DMS79 (cell line): ENCODE measurements at regions not wholly inside any gene's neighbourhood (a gene's known extent, or its start where the extent isn't known, plus 50 kb on each side); places are given as distances from the start of the nearest gene placed in this dataset.
"Not testable (repeated sequence)": the region's sequence is repeated elsewhere in the genome, so short reads cannot be mapped to it uniquely, and the experiment has no call there.

Source experiments
- DNase-seq: peaks from one replicate; lab custom pipeline; 2025; lab: John Stamatoyannopoulos, UW

- no peak for DNase-seq
These were observed 403.8 kb upstream of the GBE1 start for GRCh38 chr3:82165266-82165665.

GRCh38 chr3:82163907-82164520 is 402.6 kb upstream of the GBE1 start:
- no peak for DNase-seq

GRCh38 chr3:82157952-82158351 is 396.5 kb upstream of the GBE1 start:
- DNase-seq: no peak

- DNase-seq: not testable (repeated sequence)
These were observed 392.4 kb upstream of the GBE1 start for GRCh38 chr3:82153892-82154291.

GRCh38 chr3:82145742-82146141 is 384.3 kb upstream of the GBE1 start:
- DNase-seq: no peak

GRCh38 chr3:82144811-82145210 is 383.4 kb upstream of the GBE1 start:
- DNase-seq: no peak

- no peak for DNase-seq
These were observed 382.4 kb upstream of the GBE1 start for GRCh38 chr3:82143661-82144412.

- no peak for DNase-seq
These were observed 380.1 kb upstream of the GBE1 start for GRCh38 chr3:82141592-82141991.

- no peak for DNase-seq
These were observed 376.4 kb upstream of the GBE1 start for GRCh38 chr3:82137861-82138260.

- no peak for DNase-seq
These were observed 375.6 kb upstream of the GBE1 start for GRCh38 chr3:82137050-82137449.

GRCh38 chr3:82133070-82133606 is 371.7 kb upstream of the GBE1 start:
- DNase-seq: no peak

GRCh38 chr3:82132210-82133069 is 371.0 kb upstream of the GBE1 start:
- DNase-seq: no peak

- DNase-seq: no peak
These were observed 368.6 kb upstream of the GBE1 start for GRCh38 chr3:82130046-82130445.

- no peak for DNase-seq
These were observed 367.9 kb upstream of the GBE1 start for GRCh38 chr3:82129221-82129801.

GRCh38 chr3:82128271-82128670 is 366.8 kb upstream of the GBE1 start:
- no peak for DNase-seq

GRCh38 chr3:82122554-82123345 is 361.3 kb upstream of the GBE1 start:
- no peak for DNase-seq

GRCh38 chr3:82114589-82114988 is 353.1 kb upstream of the GBE1 start:
- no peak for DNase-seq

GRCh38 chr3:82110721-82111120 is 349.3 kb upstream of the GBE1 start:
- not testable (repeated sequence) for DNase-seq

GRCh38 chr3:82103241-82103640 is 341.8 kb upstream of the GBE1 start:
- no peak for DNase-seq

- no peak for DNase-seq
These were observed 338.9 kb upstream of the GBE1 start for GRCh38 chr3:82100378-82100777.

- DNase-seq: no peak
These were observed 332.2 kb upstream of the GBE1 start for GRCh38 chr3:82093641-82094040.
